NT2/D1 (cell line): ENCODE measurements at regions not wholly inside any gene's neighbourhood (a gene's known extent, or its start where the extent isn't known, plus 50 kb on each side); places are given as distances from the start of the nearest gene placed in this dataset.

Source experiments
- DNase-seq: peaks from one replicate; pipeline ENCODE4 v3.0.0-alpha.2; 2011; ENCODE audit warnings: low read depth, low spot score
- H3K27me3 ChIP-seq: 2 replicates; pipeline ENCODE4 v1.6.0; 2011; ENCODE audit warnings: mild to moderate bottlenecking; ENCODE audit not compliant: insufficient read length, insufficient read depth
- H3K36me3 ChIP-seq: 2 replicates; pipeline ENCODE4 v1.6.1; 2011; ENCODE audit warnings: mild to moderate bottlenecking, low read length, mixed read lengths; ENCODE audit not compliant: insufficient read depth, insufficient read length
- H3K4me1 ChIP-seq: 2 replicates; pipeline ENCODE4 v1.5.1; 2011; ENCODE audit not compliant: insufficient read depth, insufficient read length
- H3K4me3 ChIP-seq: 2 replicates; pipeline ENCODE4 v1.5.1; 2011; ENCODE audit warnings: low read depth; ENCODE audit not compliant: insufficient read length
- H3K9ac ChIP-seq: 2 replicates; pipeline ENCODE4 v1.6.0; 2011; ENCODE audit warnings: low read depth; ENCODE audit not compliant: insufficient read length
- H3K9me3 ChIP-seq: 2 replicates; pipeline ENCODE4 v1.5.1; 2011; ENCODE audit warnings: mild to moderate bottlenecking, low read length; ENCODE audit not compliant: insufficient read depth
- SUZ12 ChIP-seq: IDR thresholded peaks from 2 replicates; pipeline ENCODE4 v1.6.1; 2011; ENCODE audit not compliant: insufficient read length, insufficient read depth; ENCODE audit errors: extremely low read depth
- YY1 ChIP-seq: IDR thresholded peaks from 2 replicates; pipeline ENCODE4 v1.6.1; 2011; ENCODE audit not compliant: insufficient read length, insufficient read depth
- ZNF274 ChIP-seq: IDR thresholded peaks from 2 replicates; pipeline ENCODE4 v1.6.1; 2011; ENCODE audit warnings: mild to moderate bottlenecking, low read depth, low read length

DNA sequence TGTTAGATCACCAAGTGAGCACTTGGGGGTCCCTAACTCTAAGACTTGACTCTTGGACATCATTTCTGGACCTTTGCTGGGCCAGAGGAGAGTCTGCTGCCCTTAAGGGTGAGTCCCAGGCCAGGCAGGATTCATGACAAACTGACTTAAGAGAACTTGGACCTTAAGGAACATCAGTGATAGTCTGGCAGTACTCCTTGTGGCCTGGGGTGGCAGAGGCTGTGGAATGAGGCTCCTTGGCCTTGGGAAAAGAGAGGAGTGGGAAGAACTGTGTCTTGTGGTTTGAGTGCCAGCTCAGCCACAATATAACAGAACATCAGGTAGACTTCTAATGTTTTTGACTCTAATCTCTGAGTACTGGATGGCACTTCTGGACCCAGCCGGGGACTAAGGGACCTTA is 478.7 kb downstream of the MEI4 start:
- H3K4me1 ChIP-seq = no peaks in the 10 kb centered on the region
- H3K4me3 ChIP-seq = no peak overlapping the region
- H3K36me3 ChIP-seq = no peaks in the 10 kb centered on the region
- H3K9me3 ChIP-seq = no peaks in the 10 kb centered on the region
- TF ChIP-seq YY1 (no peak), ZNF274 (no peak), SUZ12 (no peak)
- no peak overlapping the region for H3K9ac ChIP-seq
- H3K27me3 ChIP-seq = no peaks in the 10 kb centered on the region
- no peak for DNase-seq

DNA sequence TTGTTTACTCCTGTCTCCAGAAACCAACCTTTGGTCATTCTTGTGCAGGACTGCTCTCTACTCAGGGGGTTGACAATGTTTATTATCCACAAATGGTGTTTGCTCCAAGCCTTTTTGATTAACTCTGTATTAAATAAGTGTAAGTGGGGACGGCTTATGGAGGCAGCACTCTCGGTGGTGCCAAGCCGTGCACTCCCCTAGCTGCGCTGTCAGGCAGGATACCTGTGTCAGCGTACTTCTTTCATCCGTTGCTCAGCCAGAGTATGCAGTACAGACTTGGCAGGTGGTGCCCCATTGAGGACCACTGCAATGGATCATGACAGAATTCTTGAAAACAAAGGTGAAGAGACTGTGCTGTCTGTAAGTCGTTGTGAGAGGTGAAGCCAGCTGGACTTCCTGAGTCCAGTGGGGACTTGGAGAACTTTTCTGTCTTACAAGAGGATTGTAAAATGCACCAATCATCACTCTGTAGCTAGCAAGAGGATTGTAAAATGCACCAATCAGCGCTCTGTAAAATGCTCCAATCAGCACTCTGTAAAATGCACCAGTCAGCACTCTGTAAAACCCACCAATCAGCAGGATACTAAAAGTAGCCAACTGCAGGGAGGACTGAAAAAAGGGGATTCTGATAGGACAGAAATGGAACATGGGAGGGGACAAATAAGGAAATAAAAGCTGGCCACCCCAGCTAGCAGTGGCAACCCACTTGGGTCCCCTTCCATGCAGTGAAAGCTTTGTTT is 480.0 kb downstream of the MEI4 start:
- Histone ChIP-seq H3K4me3 (no peak overlapping the region), H3K4me1 (no peaks in the 10 kb centered on the region), H3K9ac (no peak overlapping the region), H3K27me3 (no peaks in the 10 kb centered on the region), H3K36me3 (no peaks in the 10 kb centered on the region), H3K9me3 (no peaks in the 10 kb centered on the region)
- no peak for TF ChIP-seq ZNF274
- TF ChIP-seq SUZ12 = no peak
- TF ChIP-seq YY1 = no peak
- DNase-seq = no peak

DNA sequence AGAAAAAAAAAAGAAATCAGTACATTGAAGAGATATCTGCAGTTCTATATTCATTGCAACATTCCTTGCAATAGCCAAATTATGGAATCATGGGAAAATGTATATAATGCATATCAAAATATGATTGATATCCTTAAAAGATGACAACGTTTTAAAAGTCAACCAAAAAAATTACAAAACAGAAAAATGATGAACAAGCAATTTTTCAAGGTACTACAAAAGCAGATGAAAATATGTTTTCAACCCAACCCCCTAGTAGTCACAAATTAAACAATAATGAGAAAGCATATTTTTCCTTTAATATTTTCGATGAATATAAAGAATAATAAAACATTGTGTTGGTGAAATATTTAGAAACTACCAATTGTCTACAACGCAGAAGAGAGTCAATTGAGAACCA is 497.6 kb downstream of the MEI4 start:
- DNase-seq = no peak
- Histone ChIP-seq H3K9me3 (no peaks in the 10 kb centered on the region), H3K36me3 (no peaks in the 10 kb centered on the region), H3K4me3 (no peak overlapping the region), H3K27me3 (no peaks in the 10 kb centered on the region), H3K9ac (no peak overlapping the region), H3K4me1 (no peaks in the 10 kb centered on the region)
- TF ChIP-seq SUZ12 (no peak), YY1 (no peak), ZNF274 (no peak)

DNA sequence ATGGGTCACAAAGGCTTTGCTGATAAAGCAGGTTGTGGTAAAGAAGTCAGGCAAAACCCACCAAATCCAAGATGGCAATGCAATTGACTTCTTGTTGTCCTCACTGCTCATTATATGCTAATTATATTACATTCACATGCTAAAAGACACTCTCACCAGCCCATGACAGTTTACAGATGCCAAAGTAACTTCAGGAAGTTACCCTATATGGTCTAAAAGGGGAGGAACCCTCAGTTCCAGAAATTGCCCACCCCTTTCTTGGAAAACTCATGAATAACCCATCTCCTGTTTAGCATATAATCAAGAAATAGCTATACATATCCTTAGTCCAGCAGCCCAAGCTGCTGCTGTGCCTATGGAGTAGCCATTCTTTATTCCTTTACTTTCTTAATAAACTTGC is 501.1 kb downstream of the MEI4 start:
- Histone ChIP-seq H3K4me3 (no peak overlapping the region), H3K9ac (no peak overlapping the region), H3K4me1 (no peaks in the 10 kb centered on the region), H3K36me3 (no peaks in the 10 kb centered on the region), H3K9me3 (no peaks in the 10 kb centered on the region), H3K27me3 (no peaks in the 10 kb centered on the region)
- no peak for DNase-seq
- no peak for TF ChIP-seq YY1
- TF ChIP-seq SUZ12 = no peak
- no peak for TF ChIP-seq ZNF274

DNA sequence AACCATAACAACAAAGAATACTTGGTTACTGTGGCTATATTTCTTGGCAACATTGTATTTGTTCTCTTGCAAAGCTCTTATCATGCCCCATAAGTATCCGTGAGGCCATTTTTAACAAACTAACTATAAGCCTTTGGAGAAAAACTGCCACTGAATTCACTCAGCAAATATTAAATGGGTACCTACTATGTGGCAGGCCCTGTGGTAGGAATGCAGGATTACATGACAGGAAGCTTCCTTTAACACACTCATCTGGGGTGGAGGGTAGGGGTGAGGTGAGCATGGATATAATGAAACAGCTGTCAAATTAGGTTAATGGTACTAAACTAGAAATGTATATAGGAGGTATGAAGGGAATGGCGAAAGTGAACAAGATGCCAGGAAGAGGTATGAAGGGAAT is 504.8 kb downstream of the MEI4 start:
- Histone ChIP-seq H3K36me3 (no peaks in the 10 kb centered on the region), H3K4me1 (no peaks in the 10 kb centered on the region), H3K9me3 (no peaks in the 10 kb centered on the region), H3K27me3 (no peaks in the 10 kb centered on the region), H3K9ac (no peak overlapping the region), H3K4me3 (no peak overlapping the region)
- TF ChIP-seq ZNF274 (no peak), YY1 (no peak), SUZ12 (no peak)
- no peak for DNase-seq

DNA sequence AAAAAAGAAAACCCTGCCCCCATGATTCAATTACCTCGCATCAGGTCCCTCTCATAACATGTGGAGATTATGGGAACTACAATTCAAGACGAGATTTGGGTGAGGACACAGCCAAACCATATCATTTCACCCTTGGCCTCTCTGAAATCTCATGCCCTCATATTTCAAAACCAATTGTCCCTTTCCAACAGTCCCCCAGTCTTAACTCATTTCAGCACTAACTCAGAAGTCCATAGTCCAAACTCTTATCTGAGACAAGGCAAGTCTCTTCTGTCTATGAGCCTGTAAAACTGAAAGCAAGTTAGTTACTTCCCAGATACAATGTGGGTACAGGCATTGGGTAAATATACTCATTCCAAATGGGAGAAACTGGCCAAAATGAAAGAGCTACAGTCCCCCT is 536.1 kb downstream of the MEI4 start:
- Histone ChIP-seq H3K4me1 (no peaks in the 10 kb centered on the region), H3K27me3 (no peaks in the 10 kb centered on the region), H3K4me3 (no peak overlapping the region), H3K9me3 (peaks cover 32% of the 10 kb centered on the region; the same call in 1 of the 2 replicates), H3K36me3 (no peaks in the 10 kb centered on the region), H3K9ac (no peak overlapping the region)
- no peak for DNase-seq
- TF ChIP-seq ZNF274 = no peak
- no peak for TF ChIP-seq YY1
- no peak for TF ChIP-seq SUZ12

DNA sequence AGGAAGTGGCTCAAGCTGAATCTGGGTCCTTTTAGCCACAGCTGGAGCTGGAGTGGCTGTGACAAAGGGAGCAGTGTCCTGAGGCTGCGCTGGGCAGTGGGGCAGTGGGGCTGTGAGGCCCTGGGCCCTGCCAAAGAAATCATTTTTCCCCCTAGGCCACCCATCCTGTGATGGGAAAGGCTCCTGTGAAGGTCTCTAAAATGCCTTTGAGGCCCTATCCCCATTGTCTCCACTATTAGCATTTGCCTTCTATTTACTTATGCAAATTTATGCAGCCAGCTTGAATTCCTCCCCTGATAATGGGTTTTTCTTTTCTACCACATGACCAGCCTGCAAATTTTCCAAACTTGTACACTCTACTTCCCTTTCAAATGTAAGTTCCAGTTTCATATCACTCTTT is 539.2 kb downstream of the MEI4 start:
- Histone ChIP-seq H3K36me3 (no peaks in the 10 kb centered on the region), H3K9me3 (peaks cover 32% of the 10 kb centered on the region; the same call in 1 of the 2 replicates), H3K27me3 (no peaks in the 10 kb centered on the region), H3K9ac (no peak overlapping the region), H3K4me3 (no peak overlapping the region), H3K4me1 (no peaks in the 10 kb centered on the region)
- DNase-seq = no peak
- TF ChIP-seq ZNF274 (no peak), SUZ12 (no peak), YY1 (no peak)

DNA sequence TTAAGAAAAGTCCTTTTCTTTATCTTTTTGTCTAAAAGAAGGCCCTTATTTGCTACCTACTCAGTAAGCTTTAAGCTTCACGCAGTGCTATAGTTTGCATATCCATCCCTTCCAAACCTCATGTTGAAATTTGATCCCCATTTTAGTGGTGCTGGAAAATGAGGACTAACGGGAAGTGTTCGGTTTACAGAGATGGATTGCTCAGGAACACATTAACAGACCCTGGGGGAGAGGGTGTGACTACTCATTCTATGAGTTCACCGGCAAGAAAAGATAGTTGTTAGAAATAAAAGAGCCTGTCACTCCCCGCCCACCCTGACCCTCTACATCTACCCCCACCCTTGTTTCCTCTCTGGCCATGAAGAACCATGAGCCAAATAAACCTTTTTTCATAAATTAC is 546.2 kb downstream of the MEI4 start:
- no peaks in the 10 kb centered on the region for H3K36me3 ChIP-seq
- H3K9ac ChIP-seq = no peak overlapping the region
- no peaks in the 10 kb centered on the region for H3K9me3 ChIP-seq
- no peak for TF ChIP-seq SUZ12
- TF ChIP-seq ZNF274 = no peak
- TF ChIP-seq YY1 = no peak
- H3K4me3 ChIP-seq = no peak overlapping the region
- H3K4me1 ChIP-seq = no peaks in the 10 kb centered on the region
- no peaks in the 10 kb centered on the region for H3K27me3 ChIP-seq
- DNase-seq = no peak
